Lung (tissue), 11 donors: ENCODE measurements at regions not wholly inside any gene's neighbourhood (a gene's known extent, or its start where the extent isn't known, plus 50 kb on each side); places are given as distances from the start of the nearest gene placed in this dataset.

Experiments
- ATAC-seq: fragments of 200-7000 bp; cut with Tn5 transposase; one replicate; pipeline ENCODE4 v1.9.1; 2020; ENCODE audit warnings: moderate number of reproducible peaks; ENCODE audit not compliant: insufficient read depth, low FRiP score
- DNase-seq, 3 donors: peaks; one replicate each; pipeline ENCODE4 v3.0.0-alpha.2; 2013 to 2017
- H3K27ac ChIP-seq, 2 donors: one replicate each; pipeline ENCODE4 v1.5.1; 2013; ENCODE audit warnings: mild to moderate bottlenecking in 2 of 2, moderate library complexity in 2 of 2, control low read depth in 1 of 2, inconsistent platforms in 1 of 2, low read depth in 1 of 2, low read length in 1 of 2
- H3K27me3 ChIP-seq, 3 donors: one replicate each; pipeline ENCODE4 v1.5.1; 2013; ENCODE audit warnings: low read length in 2 of 3; ENCODE audit not compliant: control insufficient read depth in 3 of 3, insufficient read depth in 3 of 3
- H3K36me3 ChIP-seq, 4 donors: one replicate each; pipeline ENCODE4 v1.5.1; 2013; ENCODE audit warnings: low read length in 4 of 4, mild to moderate bottlenecking in 1 of 4, moderate library complexity in 1 of 4; ENCODE audit not compliant: control insufficient read depth in 4 of 4, insufficient read depth in 4 of 4
- H3K4me1 ChIP-seq, 5 donors: one replicate each; pipeline ENCODE4 v1.5.1; 2013; ENCODE audit warnings: low read length in 5 of 5, mild to moderate bottlenecking in 2 of 5, moderate library complexity in 1 of 5; ENCODE audit not compliant: control insufficient read depth in 5 of 5, insufficient read depth in 5 of 5
- H3K4me3 ChIP-seq: one replicate; pipeline ENCODE4 v1.5.1; 2013; ENCODE audit warnings: mild to moderate bottlenecking, control low read depth, moderate library complexity
- H3K9ac ChIP-seq, 2 donors: one replicate each; pipeline ENCODE4 v1.5.1; 2013; ENCODE audit warnings: low read length in 2 of 2, control low read depth in 1 of 2; ENCODE audit not compliant: insufficient read depth in 1 of 2
- H3K9me3 ChIP-seq, 4 donors: one replicate each; pipeline ENCODE4 v1.5.1; 2013; ENCODE audit warnings: low read length in 3 of 4, mild to moderate bottlenecking in 1 of 4, moderate library complexity in 1 of 4; ENCODE audit not compliant: control insufficient read depth in 4 of 4, insufficient read depth in 3 of 4
- WGBS, 2 donors: extraction: QIAGEN DNeasy Blood & Tissue Kit; methylation state at CpG; one replicate each; pipeline ENCODE4 v1.1.7; 2013; 5-methylcytosine and 5-hydroxymethylcytosine counted together
- TF ChIP-seq, protein P1 (sequence below): IDR thresholded peaks from 2 replicates; pipeline ENCODE4 v1.5.1; 2012; ENCODE audit warnings: mild to moderate bottlenecking; ENCODE audit errors: control extremely low read depth, extremely low read depth
- donor health status: control.
- donor health status: control.
- donor health status: Bipolar disorder and iron deficiency.
- donor health status: healthy.
- donor health status: DM: yes; HTN: yes; CAD: no.

DNA sequence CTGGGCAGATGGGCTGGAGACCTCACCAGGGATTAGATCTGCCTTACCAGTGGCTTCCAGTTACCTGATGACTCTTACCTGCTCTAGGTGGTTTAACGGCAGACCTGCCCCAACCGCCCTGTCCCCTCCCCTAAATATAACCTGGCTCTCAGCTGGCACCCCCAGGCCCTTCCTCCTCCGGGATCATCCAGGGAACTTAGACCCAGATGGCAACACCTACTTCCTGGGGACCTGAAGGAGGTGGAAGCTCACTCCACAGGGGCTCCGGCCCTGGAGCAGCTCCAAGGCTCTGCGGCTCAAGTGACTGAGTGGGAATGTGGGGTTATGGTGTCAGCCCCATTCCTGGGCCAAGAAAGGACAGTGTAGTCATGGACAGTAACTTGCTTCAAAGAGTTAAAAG lies 130.4 kb downstream of the OLFM1 start:
- ATAC-seq (no peak), DNase-seq (no peak)
- 59 to 63% methylated on average over 5 of the region's 5 CpGs for WGBS, 2 donors
- no peaks in the 10 kb centered on the region for H3K36me3 ChIP-seq
- H3K9ac ChIP-seq, result no peak overlapping the region
- TF ChIP-seq, protein P1, sequence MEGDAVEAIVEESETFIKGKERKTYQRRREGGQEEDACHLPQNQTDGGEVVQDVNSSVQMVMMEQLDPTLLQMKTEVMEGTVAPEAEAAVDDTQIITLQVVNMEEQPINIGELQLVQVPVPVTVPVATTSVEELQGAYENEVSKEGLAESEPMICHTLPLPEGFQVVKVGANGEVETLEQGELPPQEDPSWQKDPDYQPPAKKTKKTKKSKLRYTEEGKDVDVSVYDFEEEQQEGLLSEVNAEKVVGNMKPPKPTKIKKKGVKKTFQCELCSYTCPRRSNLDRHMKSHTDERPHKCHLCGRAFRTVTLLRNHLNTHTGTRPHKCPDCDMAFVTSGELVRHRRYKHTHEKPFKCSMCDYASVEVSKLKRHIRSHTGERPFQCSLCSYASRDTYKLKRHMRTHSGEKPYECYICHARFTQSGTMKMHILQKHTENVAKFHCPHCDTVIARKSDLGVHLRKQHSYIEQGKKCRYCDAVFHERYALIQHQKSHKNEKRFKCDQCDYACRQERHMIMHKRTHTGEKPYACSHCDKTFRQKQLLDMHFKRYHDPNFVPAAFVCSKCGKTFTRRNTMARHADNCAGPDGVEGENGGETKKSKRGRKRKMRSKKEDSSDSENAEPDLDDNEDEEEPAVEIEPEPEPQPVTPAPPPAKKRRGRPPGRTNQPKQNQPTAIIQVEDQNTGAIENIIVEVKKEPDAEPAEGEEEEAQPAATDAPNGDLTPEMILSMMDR, result no peak
- peaks cover 0 to 40% (median 7%) of the 10 kb centered on the region in 5 donors for H3K4me1 ChIP-seq
- peaks cover 0 to 5% (median 3%) of the 10 kb centered on the region in 3 donors for H3K27me3 ChIP-seq
- H3K4me3 ChIP-seq, result no peak overlapping the region
- no peaks in the 10 kb centered on the region for H3K9me3 ChIP-seq
- no peak overlapping the region for H3K27ac ChIP-seq

DNA sequence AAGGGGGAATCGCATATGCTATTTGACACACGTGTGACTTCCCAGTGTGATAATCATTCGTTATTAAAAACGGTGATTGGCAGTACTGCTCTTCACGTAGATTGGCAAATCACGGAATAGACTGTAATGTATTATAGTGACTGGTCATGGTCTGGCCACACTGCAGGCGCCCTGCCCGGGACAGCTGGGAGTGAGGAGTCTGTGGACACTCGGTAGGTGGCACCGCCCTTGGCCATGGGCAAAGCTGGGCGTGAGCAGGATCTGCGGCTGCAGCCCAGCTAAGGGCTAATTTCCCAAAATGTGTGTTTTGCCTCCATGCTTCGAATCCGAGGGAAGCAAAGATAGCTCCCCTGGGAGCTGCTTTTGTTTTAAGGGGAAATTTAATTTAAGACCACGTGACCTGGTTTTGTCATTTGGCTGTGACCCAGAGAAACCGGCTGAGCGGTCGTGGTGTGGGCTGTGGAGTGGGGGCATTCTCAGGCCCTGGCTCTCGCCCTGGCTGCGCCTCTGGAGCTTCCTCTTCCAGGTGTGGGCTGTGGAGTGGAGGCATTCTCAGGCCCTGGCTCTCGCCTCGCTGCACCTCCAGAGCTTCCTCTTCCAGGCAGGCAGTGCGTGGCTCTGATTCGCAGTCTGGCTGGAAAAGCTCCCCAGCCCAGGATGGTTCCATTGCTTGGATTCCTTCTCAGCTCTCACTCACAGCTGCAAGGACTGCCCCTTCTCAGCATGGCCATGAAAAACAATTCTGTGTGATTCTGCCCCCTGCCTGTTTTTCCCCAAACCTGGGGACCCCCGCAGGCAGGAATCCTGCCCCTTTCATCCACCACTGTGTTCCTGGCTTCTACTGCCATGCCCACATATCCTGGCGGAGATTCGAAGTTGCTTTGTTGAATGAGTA lies 131.1 kb downstream of the OLFM1 start:
- peaks cover 0 to 5% (median 3%) of the 10 kb centered on the region in 3 donors for H3K27me3 ChIP-seq

DNA sequence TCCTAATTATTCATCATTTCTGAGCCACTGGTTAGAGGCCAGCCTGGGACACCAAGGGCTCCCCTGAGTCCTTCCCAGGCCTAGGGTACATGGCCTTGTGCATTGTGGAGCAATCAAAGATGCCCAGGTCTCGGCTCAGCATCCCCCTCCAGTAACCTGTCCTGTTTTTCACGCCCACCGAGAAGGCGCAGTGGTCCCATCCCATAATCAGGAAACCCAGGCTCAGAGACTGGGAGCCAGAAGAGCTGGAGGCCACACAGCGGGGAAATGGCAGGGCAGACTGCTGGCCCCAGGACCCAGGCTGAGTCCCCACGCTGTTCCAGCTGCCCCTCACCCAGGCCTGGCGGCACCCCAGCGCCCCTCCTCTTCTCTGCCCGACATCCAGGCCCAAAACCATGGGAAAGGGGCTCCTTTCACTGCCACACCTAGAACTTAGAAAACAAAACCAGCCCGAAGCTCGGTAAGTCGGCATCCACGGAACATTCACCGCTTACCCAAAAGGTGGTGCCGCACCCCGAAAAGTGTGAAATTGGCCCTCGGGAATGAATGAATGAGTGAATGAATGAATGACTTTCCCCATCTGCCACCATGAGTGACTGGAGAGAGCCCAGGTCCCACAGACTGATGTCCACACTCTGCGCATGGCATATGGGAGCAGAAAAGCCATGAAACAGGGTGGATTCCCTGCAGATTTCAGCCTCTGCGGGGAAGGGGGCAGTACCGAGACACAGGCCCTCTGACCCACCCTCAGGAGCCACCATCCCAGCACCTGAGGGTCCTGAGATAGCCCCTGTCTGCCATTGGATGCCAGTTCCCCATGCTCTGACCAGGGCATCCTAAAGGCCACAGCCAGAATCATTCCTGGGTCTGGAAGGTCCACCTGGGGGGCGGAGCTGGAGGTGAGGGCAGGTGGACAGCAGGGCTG lies 132.5 kb downstream of the OLFM1 start:
- 92 to 95% methylated on average over 21 of the region's 21 CpGs for WGBS, 2 donors
- DNase-seq (no peak), ATAC-seq (no peak)
- H3K9me3 ChIP-seq, result no peaks in the 10 kb centered on the region
- peaks cover 0 to 5% (median 3%) of the 10 kb centered on the region in 3 donors for H3K27me3 ChIP-seq
- no peak overlapping the region for H3K4me3 ChIP-seq
- TF ChIP-seq, protein P1, result no peak
- no peaks in the 10 kb centered on the region for H3K36me3 ChIP-seq
- H3K4me1 ChIP-seq, result peaks cover 0 to 44% (median 7%) of the 10 kb centered on the region in 5 donors
- H3K27ac ChIP-seq, result no peak overlapping the region
- H3K9ac ChIP-seq, result no peak overlapping the region

More for the DNA sequence above, 131.1 kb downstream of the OLFM1 start:
- no peaks in the 10 kb centered on the region for H3K36me3 ChIP-seq
- DNase-seq, result peak in 2 of 3 donors; percentile 43 to 56
- H3K4me3 ChIP-seq, result no peak overlapping the region
- TF ChIP-seq, protein P1, result no peak
- ATAC-seq, result no peak
- peaks cover 0 to 40% (median 7%) of the 10 kb centered on the region in 5 donors for H3K4me1 ChIP-seq
- no peaks in the 10 kb centered on the region for H3K9me3 ChIP-seq
- WGBS, 2 donors, result 36 to 39% methylated on average over 27 of the region's 27 CpGs
- no peak overlapping the region for H3K27ac ChIP-seq
- no peak overlapping the region for H3K9ac ChIP-seq
